Activated B cell treated with CpG ODN at 0.5 μM for 24 hours (primary cell): ENCODE measurements at regions not wholly inside any gene's neighbourhood (a gene's known extent, or its start where the extent isn't known, plus 50 kb on each side); places are given as distances from the start of the nearest gene placed in this dataset.

Experiments used
- ATAC-seq: fragments of 200-7000 bp; cut with Tn5 transposase; one replicate; pipeline ENCODE4 v1.10.0; 2021; ENCODE audit warnings: low read depth, mild to moderate bottlenecking, moderate library complexity
- CTCF ChIA-PET: fragments of 350-600 bp; sonication (Branson Sonifier 250); formaldehyde crosslinking; loops from one replicate; lab custom pipeline; 2021; ENCODE audit warnings: antibody characterized with exemption; lab: Charles Lee
- POLR2A ChIA-PET: fragments of 350-600 bp; sonication (Branson Sonifier 250); formaldehyde crosslinking; loops from one replicate; lab custom pipeline; 2021; ENCODE audit warnings: antibody characterized with exemption; lab: Charles Lee
- DNase-seq: peaks from one replicate; pipeline ENCODE4 v3.0.0; 2022
- H3K27ac Mint-ChIP-seq: one replicate; pipeline ENCODE4 v1.8.0; 2020; ENCODE audit warnings: mixed read lengths
- H3K27me3 Mint-ChIP-seq: one replicate; pipeline ENCODE4 v1.8.0; 2021; ENCODE audit warnings: mixed read lengths
- H3K36me3 Mint-ChIP-seq: one replicate; pipeline ENCODE4 v1.8.0; 2021; ENCODE audit warnings: low read depth, mixed read lengths
- H3K4me1 Mint-ChIP-seq: one replicate; pipeline ENCODE4 v1.8.0; 2021; ENCODE audit warnings: mixed read lengths
- H3K4me3 Mint-ChIP-seq: one replicate; pipeline ENCODE4 v1.8.0; 2020; ENCODE audit warnings: mild to moderate bottlenecking, mixed read lengths
- H3K9me3 Mint-ChIP-seq: one replicate; pipeline ENCODE4 v1.8.0; 2020; ENCODE audit warnings: mixed read lengths
- intact Hi-C: fragments of 100-400 bp; cut with micrococcal nuclease; formaldehyde crosslinking; loops from one replicate; pipeline ENCODE4 v1.15.1; 2024
- TF ChIP-seq, protein P1 (sequence below): fragments of 200-600 bp; IDR thresholded peaks from one replicate; pipeline ENCODE4 v1.8.0; 2022; ENCODE audit warnings: antibody characterized with exemption, mild to moderate bottlenecking

DNA sequence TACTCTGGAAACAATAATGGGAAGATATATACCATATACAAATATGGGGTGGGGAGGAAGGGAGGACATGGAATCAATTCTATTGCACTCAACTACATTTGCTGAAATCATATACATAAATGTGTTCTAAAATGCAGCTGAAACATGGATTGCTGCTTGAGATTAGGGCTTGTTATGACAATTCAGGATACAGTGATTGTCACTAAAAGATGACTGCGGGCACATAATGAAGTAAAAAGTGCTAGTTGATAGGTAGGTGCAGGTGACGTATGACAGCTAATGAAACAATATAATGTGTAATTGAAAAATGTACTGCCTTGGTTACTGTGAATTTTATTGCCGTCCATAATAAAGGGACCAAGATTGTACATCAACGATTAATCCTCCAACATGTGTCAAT, 1062.1 kb upstream of the FANCL start:
- TF ChIP-seq, protein P1, sequence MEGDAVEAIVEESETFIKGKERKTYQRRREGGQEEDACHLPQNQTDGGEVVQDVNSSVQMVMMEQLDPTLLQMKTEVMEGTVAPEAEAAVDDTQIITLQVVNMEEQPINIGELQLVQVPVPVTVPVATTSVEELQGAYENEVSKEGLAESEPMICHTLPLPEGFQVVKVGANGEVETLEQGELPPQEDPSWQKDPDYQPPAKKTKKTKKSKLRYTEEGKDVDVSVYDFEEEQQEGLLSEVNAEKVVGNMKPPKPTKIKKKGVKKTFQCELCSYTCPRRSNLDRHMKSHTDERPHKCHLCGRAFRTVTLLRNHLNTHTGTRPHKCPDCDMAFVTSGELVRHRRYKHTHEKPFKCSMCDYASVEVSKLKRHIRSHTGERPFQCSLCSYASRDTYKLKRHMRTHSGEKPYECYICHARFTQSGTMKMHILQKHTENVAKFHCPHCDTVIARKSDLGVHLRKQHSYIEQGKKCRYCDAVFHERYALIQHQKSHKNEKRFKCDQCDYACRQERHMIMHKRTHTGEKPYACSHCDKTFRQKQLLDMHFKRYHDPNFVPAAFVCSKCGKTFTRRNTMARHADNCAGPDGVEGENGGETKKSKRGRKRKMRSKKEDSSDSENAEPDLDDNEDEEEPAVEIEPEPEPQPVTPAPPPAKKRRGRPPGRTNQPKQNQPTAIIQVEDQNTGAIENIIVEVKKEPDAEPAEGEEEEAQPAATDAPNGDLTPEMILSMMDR, result no peak
- no peaks in the 10 kb centered on the region for H3K9me3 Mint-ChIP-seq
- ChIA-PET POLR2A (no interaction called here), CTCF (interaction anchor here (0.6 to 3.0 kb wide), 5 partner anchors 279 to 1263 kb away, joined by 3 to 30 read pairs (median 4); partner anchors contain the start of gene BCL11A)
- H3K27me3 Mint-ChIP-seq, result peaks cover 2% of the 10 kb centered on the region
- DNase-seq, result no peak
- H3K36me3 Mint-ChIP-seq, result no peaks in the 10 kb centered on the region
- H3K4me1 Mint-ChIP-seq, result no peaks in the 10 kb centered on the region
- intact Hi-C loops, result loop anchor here (2.0 to 10.0 kb wide), 5 partner anchors 541 to 1542 kb away; no protein-coding TSS in a partner anchor
- H3K4me3 Mint-ChIP-seq, result no peak overlapping the region
- no peak overlapping the region for H3K27ac Mint-ChIP-seq
- no peak for ATAC-seq

DNA sequence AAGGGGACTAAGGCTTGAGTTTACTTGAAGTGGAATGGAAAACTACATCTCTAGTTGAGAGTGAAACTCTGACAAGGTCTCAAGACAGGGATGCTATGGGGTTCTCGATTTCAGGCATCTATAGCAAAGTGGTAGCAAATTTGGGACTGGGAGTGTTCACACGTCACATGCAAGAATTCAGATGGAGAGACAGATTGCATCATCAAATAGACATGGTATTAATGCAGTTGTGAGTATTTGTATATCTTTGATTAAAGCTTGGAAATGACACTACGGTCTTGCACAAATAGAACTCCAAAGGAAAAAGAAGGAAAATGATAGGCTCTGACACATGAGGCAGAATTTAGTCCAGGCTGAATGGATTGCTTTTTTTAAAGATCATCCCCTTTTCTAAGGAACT, 1061.6 kb upstream of the FANCL start:
- Mint-ChIP-seq H3K4me3 (no peak overlapping the region), H3K27me3 (peaks cover 2% of the 10 kb centered on the region), H3K36me3 (no peaks in the 10 kb centered on the region), H3K9me3 (no peaks in the 10 kb centered on the region), H3K27ac (no peak overlapping the region), H3K4me1 (no peaks in the 10 kb centered on the region)
- DNase-seq, result no peak
- intact Hi-C loops, result loop anchor here (1.0 to 10.0 kb wide), 7 partner anchors 540 to 1542 kb away; no protein-coding TSS in a partner anchor
- POLR2A ChIA-PET, result no interaction called here
- no peak for ATAC-seq
- CTCF ChIA-PET, result interaction anchor here (0.6 to 3.0 kb wide), 9 partner anchors 15 to 1280 kb away, joined by 3 to 43 read pairs (median 7); no protein-coding TSS in a partner anchor
- TF ChIP-seq, protein P1, result no peak

DNA sequence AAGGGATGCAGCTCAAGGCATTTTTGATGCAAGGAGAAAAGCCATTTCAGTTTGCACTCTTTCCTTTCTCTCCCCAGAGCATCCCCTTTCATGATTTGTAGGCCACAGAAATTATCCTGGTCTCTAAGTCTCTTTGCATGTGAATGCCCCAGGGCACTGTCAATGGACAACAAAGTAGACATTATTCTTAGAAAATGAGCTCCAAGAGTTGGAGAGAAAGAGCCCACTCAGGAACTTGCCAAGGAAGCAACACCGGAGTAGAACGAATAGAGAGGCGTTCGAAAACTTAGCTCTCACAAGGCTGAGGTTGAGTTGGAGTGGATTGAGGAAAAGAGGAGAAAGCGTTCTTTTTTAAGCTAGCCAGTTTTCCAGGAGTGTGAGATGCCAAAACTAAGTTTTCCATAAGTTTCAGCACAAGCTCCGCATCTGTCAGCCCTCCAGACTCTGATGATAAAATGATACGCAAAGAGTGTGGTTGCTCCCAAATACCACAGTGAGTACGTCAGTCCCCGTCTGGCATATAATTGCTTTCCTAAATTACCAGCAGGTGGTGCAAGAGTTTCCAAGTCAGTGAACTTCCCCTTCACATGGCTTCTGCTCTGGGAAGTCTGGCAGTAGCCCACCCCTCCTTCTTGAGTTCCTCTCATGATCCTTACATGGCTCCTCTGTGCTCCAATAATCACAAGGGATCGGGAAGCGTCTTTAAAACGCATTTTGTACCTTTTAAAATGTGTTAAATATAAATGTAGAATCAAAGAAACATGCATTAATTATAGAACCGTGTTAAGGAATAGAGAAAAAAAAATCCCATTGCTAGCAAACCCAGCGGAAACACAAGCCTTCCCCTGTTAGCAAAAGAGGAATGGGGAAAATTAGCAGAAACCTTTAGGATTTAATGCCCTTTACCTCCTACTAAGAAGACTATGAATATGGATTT, 1060.6 kb upstream of the FANCL start:
- Mint-ChIP-seq H3K4me1 (no peaks in the 10 kb centered on the region), H3K4me3 (no peak overlapping the region), H3K36me3 (no peaks in the 10 kb centered on the region), H3K27ac (no peak overlapping the region), H3K27me3 (peaks cover 2% of the 10 kb centered on the region), H3K9me3 (no peaks in the 10 kb centered on the region)
- ChIA-PET POLR2A (no interaction called here), CTCF (interaction anchor here (0.6 to 3.0 kb wide), 15 partner anchors 8 to 1294 kb away, joined by 3 to 43 read pairs (median 4); no protein-coding TSS in a partner anchor)
- TF ChIP-seq, protein P1, result no peak
- intact Hi-C loops, result loop anchor here (1.0 to 10.0 kb wide), 9 partner anchors 276 to 1541 kb away; no protein-coding TSS in a partner anchor
- DNase-seq (no peak), ATAC-seq (peak; percentile 67)

DNA sequence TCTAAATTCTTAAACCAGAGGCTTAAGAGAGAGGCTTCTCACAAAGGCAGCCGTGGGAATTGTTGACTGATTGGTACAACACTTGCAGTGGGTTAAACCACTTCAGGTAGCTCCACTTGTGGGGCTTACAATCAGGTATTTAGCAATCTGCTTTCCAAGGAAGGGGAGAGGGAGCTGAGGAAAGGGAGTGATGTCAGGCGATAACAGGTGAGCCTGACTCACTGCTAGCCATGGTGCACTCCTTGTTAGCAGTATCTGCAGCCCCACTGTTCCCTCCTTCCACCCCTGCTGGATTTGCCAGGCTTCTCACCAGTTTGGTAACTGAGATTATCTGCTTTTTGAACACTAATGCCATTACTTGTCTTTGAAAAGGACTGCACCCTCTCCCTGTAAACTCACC, 1056.7 kb upstream of the FANCL start:
- TF ChIP-seq, protein P1, result no peak
- Mint-ChIP-seq H3K36me3 (no peaks in the 10 kb centered on the region), H3K27ac (no peak overlapping the region), H3K27me3 (peaks cover 2% of the 10 kb centered on the region), H3K9me3 (no peaks in the 10 kb centered on the region), H3K4me1 (no peaks in the 10 kb centered on the region), H3K4me3 (no peak overlapping the region)
- POLR2A ChIA-PET, result no interaction called here
- DNase-seq (no peak), ATAC-seq (no peak)
- intact Hi-C loops, result no loop called here
- CTCF ChIA-PET, result interaction anchor here (2.4 kb wide), 1 partner anchor 1284 kb away, joined by 5 read pairs; no protein-coding TSS in a partner anchor

DNA sequence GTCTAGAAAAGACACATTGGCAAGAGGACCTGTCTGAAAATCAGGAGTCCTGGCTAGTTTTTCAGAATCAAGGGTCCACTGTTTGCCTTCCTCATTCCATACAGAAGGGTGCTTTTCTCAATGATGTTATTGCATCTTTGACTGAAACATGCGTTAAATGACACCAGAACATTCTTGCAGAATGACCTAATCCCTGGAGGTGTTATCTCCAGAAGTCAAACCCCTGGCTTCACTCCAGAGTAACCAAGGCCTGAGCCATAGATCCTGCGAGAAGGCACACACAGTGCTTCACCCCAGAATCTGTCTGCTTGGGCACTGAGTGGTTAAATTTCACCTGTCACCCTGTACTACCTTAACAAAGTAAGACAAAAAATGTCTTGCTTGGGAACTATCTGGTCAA, 1055.2 kb upstream of the FANCL start:
- CTCF ChIA-PET, result interaction anchor here (2.4 kb wide), 1 partner anchor 1285 kb away, joined by 5 read pairs; no protein-coding TSS in a partner anchor
- no peaks in the 10 kb centered on the region for H3K9me3 Mint-ChIP-seq

More for the DNA sequence above, 1055.2 kb upstream of the FANCL start:
- TF ChIP-seq, protein P1, result no peak
- no peaks in the 10 kb centered on the region for H3K4me1 Mint-ChIP-seq
- ATAC-seq (no peak), DNase-seq (no peak)
- no peak overlapping the region for H3K4me3 Mint-ChIP-seq
- H3K27me3 Mint-ChIP-seq, result peaks cover 2% of the 10 kb centered on the region
- no peak overlapping the region for H3K27ac Mint-ChIP-seq
- intact Hi-C loops, result no loop called here
- POLR2A ChIA-PET, result no interaction called here
- no peaks in the 10 kb centered on the region for H3K36me3 Mint-ChIP-seq
